Natural killer cell treated with Interleukin-12 subunit alpha and Interleukin-12 subunit beta and Interleukin-15 and Interleukin-18, amount 100 ng/mL, for 72 hours (primary cell): ENCODE measurements at regions not wholly inside any gene's neighbourhood (a gene's known extent, or its start where the extent isn't known, plus 50 kb on each side); places are given as distances from the start of the nearest gene placed in this dataset.
"Not testable (repeated sequence)": the region's sequence is repeated elsewhere in the genome, so short reads cannot be mapped to it uniquely, and the experiment has no call there.

Experiments used
- ATAC-seq, 2 donors: fragments of 150-1000 bp; cut with Tn5 transposase in 1 of 2; sonication (Bioruptor Pico), chemical (Tn5 transposase) in 1 of 2; 2 replicates each; pipeline ENCODE4 v1.10.0; 2021
- DNase-seq: peaks from one replicate; pipeline ENCODE4 v3.0.0; 2022; ENCODE audit warnings: low spot score
- H3K27ac Mint-ChIP-seq, 2 donors: 1 replicate in 1 of 2; 2 replicates in 1 of 2; pipeline ENCODE4 v1.8.0; 2022; ENCODE audit warnings: mixed read lengths in 2 of 2, mild to moderate bottlenecking in 1 of 2, moderate library complexity in 1 of 2
- H3K27me3 Mint-ChIP-seq, 2 donors: 1 replicate in 1 of 2; 2 replicates in 1 of 2; pipeline ENCODE4 v1.8.0; 2022; ENCODE audit warnings: mixed read lengths in 2 of 2
- H3K36me3 Mint-ChIP-seq: one replicate; pipeline ENCODE4 v1.8.0; 2022; ENCODE audit warnings: mixed read lengths
- H3K4me1 Mint-ChIP-seq, 2 donors: 1 replicate in 1 of 2; 2 replicates in 1 of 2; pipeline ENCODE4 v1.8.0; 2022; ENCODE audit warnings: low read depth in 2 of 2, mixed read lengths in 2 of 2, mild to moderate bottlenecking in 1 of 2
- H3K4me3 Mint-ChIP-seq: one replicate; pipeline ENCODE4 v1.8.0; 2022; ENCODE audit warnings: mixed read lengths
- H3K9me3 Mint-ChIP-seq: 2 replicates; pipeline ENCODE4 v1.8.0; 2022; ENCODE audit warnings: mixed read lengths

DNA sequence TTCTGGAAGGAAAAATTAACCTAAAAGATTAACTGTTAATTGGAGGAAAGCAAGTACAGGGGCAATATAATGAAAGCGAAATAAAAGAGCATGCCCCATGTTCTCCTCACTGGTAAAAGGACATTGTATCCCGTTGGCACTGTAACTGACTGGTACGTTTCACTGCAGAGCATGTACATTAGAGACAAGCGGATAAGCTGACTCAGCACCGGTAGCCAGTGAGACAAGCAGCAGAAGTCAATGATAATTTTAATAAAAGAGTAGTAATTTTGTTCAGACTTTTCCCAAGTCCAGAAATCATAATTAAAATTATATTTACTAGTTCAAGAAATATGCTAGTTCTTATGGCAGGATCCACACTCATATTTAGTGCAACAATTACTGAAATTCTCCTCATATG lies 161.5 kb upstream of the VWC2 start:
- Mint-ChIP-seq H3K27ac (no peak overlapping the region), H3K36me3 (no peaks in the 10 kb centered on the region), H3K27me3 (no peaks in the 10 kb centered on the region), H3K4me1 (no peaks in the 10 kb centered on the region), H3K9me3 (peaks cover 30% of the 10 kb centered on the region), H3K4me3 (no peak overlapping the region)
- DNase-seq (no peak), ATAC-seq (no peak)

GRCh38 chr7:49613759-49614158 lies 159.7 kb upstream of the VWC2 start:
- Mint-ChIP-seq H3K27ac (no peak overlapping the region), H3K27me3 (no peaks in the 10 kb centered on the region), H3K9me3 (peaks cover 31% of the 10 kb centered on the region), H3K4me3 (no peak overlapping the region), H3K4me1 (no peaks in the 10 kb centered on the region), H3K36me3 (no peaks in the 10 kb centered on the region)
- ATAC-seq (no peak), DNase-seq (no peak)

DNA sequence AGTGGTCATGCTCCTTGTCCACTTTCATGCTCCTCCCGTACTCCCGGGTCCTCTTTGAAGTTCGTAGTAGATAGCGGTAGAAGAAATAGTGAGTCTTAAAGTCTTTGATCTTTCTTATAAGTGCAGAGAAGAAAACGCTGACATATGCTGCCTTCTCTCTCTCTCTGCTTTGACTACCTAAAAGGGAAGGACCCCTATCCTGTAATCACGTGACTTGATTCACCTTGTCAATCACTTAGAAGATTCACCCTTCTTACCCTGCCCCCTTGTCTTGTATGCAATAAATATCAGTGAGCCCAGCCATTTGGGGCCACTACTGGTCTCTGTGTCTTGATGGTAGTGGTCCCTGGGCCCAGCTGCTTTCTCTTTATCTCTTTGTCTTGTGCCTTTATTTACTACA lies 158.5 kb upstream of the VWC2 start:
- H3K27me3 Mint-ChIP-seq, H3K27ac Mint-ChIP-seq, ATAC-seq, DNase-seq, H3K4me3 Mint-ChIP-seq, H3K4me1 Mint-ChIP-seq, H3K36me3 Mint-ChIP-seq: not testable (repeated sequence)
- H3K9me3 Mint-ChIP-seq = peaks cover 26% of the 10 kb centered on the region

DNA sequence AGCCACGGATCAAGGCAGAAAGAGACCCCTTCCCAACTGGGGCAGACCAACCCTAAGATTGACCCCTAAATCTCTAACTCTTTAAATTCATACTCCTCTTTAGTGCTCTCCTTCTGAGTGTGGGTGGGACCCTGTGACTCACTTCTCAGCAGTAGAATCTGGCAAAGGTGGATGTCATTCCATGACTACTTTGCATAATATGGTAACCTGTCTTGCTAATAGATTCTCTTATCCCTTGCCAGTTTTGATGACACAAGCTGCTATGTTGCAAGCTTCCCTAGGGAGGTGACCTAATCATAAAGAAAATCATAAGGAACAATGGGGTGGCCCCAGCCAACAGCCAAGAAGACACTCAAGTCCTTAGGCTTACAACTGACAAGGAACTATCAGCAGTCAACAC lies 155.4 kb upstream of the VWC2 start:
- no peaks in the 10 kb centered on the region for H3K36me3 Mint-ChIP-seq
- DNase-seq = no peak
- peaks cover 16% of the 10 kb centered on the region for H3K9me3 Mint-ChIP-seq
- no peak overlapping the region for H3K27ac Mint-ChIP-seq
- no peaks in the 10 kb centered on the region for H3K4me1 Mint-ChIP-seq
- no peaks in the 10 kb centered on the region for H3K27me3 Mint-ChIP-seq
- no peak for ATAC-seq
- no peak overlapping the region for H3K4me3 Mint-ChIP-seq

DNA sequence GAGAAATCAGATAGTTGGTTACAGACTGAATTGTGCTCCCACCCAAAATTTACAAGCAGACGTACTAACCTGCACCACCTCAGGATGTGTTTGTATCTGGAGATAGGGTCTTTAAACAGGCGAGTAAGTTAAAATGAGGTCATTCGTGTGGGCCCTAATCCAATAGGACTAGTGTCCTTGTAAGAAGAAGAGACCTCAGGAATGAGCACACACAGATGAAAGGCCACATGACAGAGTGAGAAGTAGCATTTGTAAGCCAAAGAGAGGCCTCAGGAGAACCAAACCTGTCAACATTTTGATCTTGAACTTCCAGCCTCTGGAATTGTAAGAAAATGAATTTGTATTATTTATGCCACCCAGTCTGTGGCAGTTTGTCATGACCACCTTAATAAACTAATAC lies 149.5 kb upstream of the VWC2 start:
- H3K27me3 Mint-ChIP-seq = no peaks in the 10 kb centered on the region
- no peak overlapping the region for H3K4me3 Mint-ChIP-seq
- peaks cover 7% of the 10 kb centered on the region for H3K9me3 Mint-ChIP-seq
- no peak overlapping the region for H3K27ac Mint-ChIP-seq
- no peaks in the 10 kb centered on the region for H3K36me3 Mint-ChIP-seq
- ATAC-seq = no peak
- H3K4me1 Mint-ChIP-seq = no peaks in the 10 kb centered on the region
- no peak for DNase-seq

GRCh38 chr7:49624611-49625010 lies 148.8 kb upstream of the VWC2 start:
- Mint-ChIP-seq H3K27me3 (no peaks in the 10 kb centered on the region), H3K9me3 (peaks cover 7% of the 10 kb centered on the region), H3K4me3 (no peak overlapping the region), H3K36me3 (no peaks in the 10 kb centered on the region), H3K27ac (no peak overlapping the region), H3K4me1 (no peaks in the 10 kb centered on the region)
- no peak for DNase-seq
- no peak for ATAC-seq

DNA sequence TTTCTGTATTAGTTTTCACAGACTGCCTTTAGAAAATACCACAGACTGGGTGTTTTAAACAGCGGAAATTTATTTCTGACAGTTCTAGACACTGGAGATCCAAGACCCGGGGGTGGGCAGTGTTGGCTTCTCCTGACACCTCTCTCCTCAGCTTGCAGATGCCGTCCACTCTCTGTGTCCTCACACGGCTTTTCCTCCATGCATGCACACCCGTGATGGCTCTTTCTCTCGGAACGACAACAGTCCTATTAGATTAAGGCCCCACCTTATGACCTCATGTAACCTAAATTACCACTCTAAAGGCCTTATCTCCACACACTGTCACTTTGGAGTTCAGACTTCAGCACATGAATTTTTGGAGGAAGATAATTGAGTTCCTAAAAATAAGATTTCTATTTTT lies 142.9 kb upstream of the VWC2 start:
- no peak overlapping the region for H3K27ac Mint-ChIP-seq
- peaks cover 4% of the 10 kb centered on the region for H3K9me3 Mint-ChIP-seq
- H3K27me3 Mint-ChIP-seq = no peaks in the 10 kb centered on the region
- no peaks in the 10 kb centered on the region for H3K4me1 Mint-ChIP-seq
- no peaks in the 10 kb centered on the region for H3K36me3 Mint-ChIP-seq
- DNase-seq (no peak), ATAC-seq (no peak)
- no peak overlapping the region for H3K4me3 Mint-ChIP-seq

GRCh38 chr7:49631071-49631815 lies 142.2 kb upstream of the VWC2 start:
- DNase-seq = no peak
- no peaks in the 10 kb centered on the region for H3K36me3 Mint-ChIP-seq
- H3K4me1 Mint-ChIP-seq = no peaks in the 10 kb centered on the region
- H3K27ac Mint-ChIP-seq = no peak overlapping the region
- ATAC-seq = no peak
- peaks cover 6% of the 10 kb centered on the region for H3K9me3 Mint-ChIP-seq
- H3K4me3 Mint-ChIP-seq = no peak overlapping the region
- H3K27me3 Mint-ChIP-seq = no peaks in the 10 kb centered on the region

DNA sequence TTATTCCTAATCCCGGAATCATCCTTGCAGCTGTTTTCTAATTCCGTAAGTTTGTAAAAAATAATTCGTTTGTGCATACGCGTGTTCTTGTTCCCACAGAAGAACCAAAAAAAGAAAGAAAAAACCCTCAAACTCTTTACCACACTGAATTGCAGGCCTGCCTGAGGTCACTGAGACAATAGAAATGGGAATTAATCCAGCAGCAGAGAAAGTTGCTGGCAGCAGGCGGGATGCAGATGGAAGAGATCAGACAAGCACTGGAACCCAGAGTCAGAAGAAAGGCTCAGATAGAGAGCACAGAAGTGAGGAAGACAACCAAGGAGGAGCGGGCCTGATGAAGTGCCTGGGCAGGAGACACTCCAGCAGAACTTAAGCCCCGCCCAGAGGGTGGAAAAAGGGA lies 141.5 kb upstream of the VWC2 start:
- Mint-ChIP-seq H3K9me3 (peaks cover 6% of the 10 kb centered on the region), H3K27ac (no peak overlapping the region), H3K4me1 (no peaks in the 10 kb centered on the region), H3K4me3 (no peak overlapping the region), H3K27me3 (no peaks in the 10 kb centered on the region), H3K36me3 (no peaks in the 10 kb centered on the region)
- ATAC-seq = no peak
- DNase-seq = no peak

DNA sequence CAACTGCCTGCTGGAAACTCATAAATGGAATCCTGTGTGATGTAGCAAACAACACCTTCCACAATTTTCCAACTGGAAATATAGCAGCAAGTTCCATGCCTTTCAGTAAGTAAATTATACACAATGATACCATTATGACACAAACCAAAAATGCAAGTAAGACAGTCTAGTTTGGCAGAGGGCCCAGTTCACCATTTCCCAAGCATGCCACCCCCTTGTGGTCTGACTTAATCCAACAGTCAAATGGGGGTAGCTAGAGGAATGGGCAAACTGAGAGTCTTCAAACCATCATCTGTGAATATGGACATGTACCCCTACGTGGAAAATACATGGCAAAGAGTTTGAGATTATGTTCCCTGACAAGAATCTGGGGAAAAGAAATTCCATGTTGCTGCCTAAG lies 137.6 kb upstream of the VWC2 start:
- ATAC-seq = no peak
- no peaks in the 10 kb centered on the region for H3K4me1 Mint-ChIP-seq

GRCh38 chr7:49636400-49636799 lies 137.0 kb upstream of the VWC2 start:
- no peaks in the 10 kb centered on the region for H3K4me1 Mint-ChIP-seq
- no peaks in the 10 kb centered on the region for H3K27me3 Mint-ChIP-seq
- no peak overlapping the region for H3K27ac Mint-ChIP-seq
- H3K9me3 Mint-ChIP-seq = peaks cover 7% of the 10 kb centered on the region
- ATAC-seq (no peak), DNase-seq (no peak)
- no peak overlapping the region for H3K4me3 Mint-ChIP-seq
- peaks cover 4% of the 10 kb centered on the region for H3K36me3 Mint-ChIP-seq

More for the DNA sequence above, 137.6 kb upstream of the VWC2 start:
- H3K4me3 Mint-ChIP-seq = no peak overlapping the region
- no peaks in the 10 kb centered on the region for H3K27me3 Mint-ChIP-seq
- H3K27ac Mint-ChIP-seq = no peak overlapping the region
- peaks cover 2% of the 10 kb centered on the region for H3K36me3 Mint-ChIP-seq
- H3K9me3 Mint-ChIP-seq = peaks cover 8% of the 10 kb centered on the region
- no peak for DNase-seq

- Mint-ChIP-seq H3K27ac (no peak overlapping the region), H3K36me3 (peaks cover 4% of the 10 kb centered on the region), H3K27me3 (no peaks in the 10 kb centered on the region), H3K9me3 (peaks cover 7% of the 10 kb centered on the region), H3K4me1 (no peaks in the 10 kb centered on the region), H3K4me3 (no peak overlapping the region)
- ATAC-seq (no peak), DNase-seq (no peak)
Observed at GRCh38 chr7:49638166-49638565, 135.3 kb upstream of the VWC2 start.

GRCh38 chr7:49639068-49639593 lies 134.3 kb upstream of the VWC2 start:
- DNase-seq (no peak), ATAC-seq (no peak)
- no peaks in the 10 kb centered on the region for H3K27me3 Mint-ChIP-seq
- H3K27ac Mint-ChIP-seq = no peak overlapping the region
- H3K4me1 Mint-ChIP-seq = no peaks in the 10 kb centered on the region
- peaks cover 4% of the 10 kb centered on the region for H3K36me3 Mint-ChIP-seq
- no peak overlapping the region for H3K4me3 Mint-ChIP-seq
- H3K9me3 Mint-ChIP-seq = peaks cover 7% of the 10 kb centered on the region

GRCh38 chr7:49639808-49640207 lies 133.6 kb upstream of the VWC2 start:
- Mint-ChIP-seq H3K4me1 (no peaks in the 10 kb centered on the region), H3K9me3 (peaks cover 7% of the 10 kb centered on the region), H3K36me3 (peaks cover 4% of the 10 kb centered on the region), H3K27ac (no peak overlapping the region), H3K27me3 (no peaks in the 10 kb centered on the region), H3K4me3 (no peak overlapping the region)
- no peak for DNase-seq
- no peak for ATAC-seq

- no peak overlapping the region for H3K27ac Mint-ChIP-seq
- no peak for ATAC-seq
- no peak for DNase-seq
- no peak overlapping the region for H3K4me3 Mint-ChIP-seq
- no peaks in the 10 kb centered on the region for H3K27me3 Mint-ChIP-seq
- no peaks in the 10 kb centered on the region for H3K4me1 Mint-ChIP-seq
- peaks cover 4% of the 10 kb centered on the region for H3K36me3 Mint-ChIP-seq
- H3K9me3 Mint-ChIP-seq = no peaks in the 10 kb centered on the region
Observed at GRCh38 chr7:49643321-49643720, 130.1 kb upstream of the VWC2 start.
